ENCODE measurements at regions not wholly inside any gene's neighbourhood (a gene's known extent, or its start where the extent isn't known, plus 50 kb on each side); places are given as distances from the start of the nearest gene placed in this dataset.

DNA sequence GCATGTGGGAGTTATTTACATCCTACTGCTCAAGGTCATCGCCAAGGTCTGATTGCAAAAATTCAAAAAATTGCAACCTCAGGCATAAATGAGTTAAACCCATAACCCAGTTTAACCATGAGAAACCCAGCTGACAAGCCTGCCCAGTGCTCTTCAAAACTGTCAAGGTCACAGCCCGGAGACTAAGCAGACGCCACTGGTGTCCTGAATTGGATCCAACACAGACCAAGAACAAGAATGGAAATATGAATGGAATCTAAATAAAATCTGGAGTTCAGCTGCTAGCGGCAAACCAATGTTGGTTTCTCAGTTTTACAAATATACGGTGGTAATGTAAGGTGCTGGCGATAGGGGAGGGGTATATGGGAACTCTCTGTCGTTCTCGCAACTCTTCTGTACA lies 201.5 kb upstream of the MVB12B start:
- TF ChIP-seq, protein P1, sequence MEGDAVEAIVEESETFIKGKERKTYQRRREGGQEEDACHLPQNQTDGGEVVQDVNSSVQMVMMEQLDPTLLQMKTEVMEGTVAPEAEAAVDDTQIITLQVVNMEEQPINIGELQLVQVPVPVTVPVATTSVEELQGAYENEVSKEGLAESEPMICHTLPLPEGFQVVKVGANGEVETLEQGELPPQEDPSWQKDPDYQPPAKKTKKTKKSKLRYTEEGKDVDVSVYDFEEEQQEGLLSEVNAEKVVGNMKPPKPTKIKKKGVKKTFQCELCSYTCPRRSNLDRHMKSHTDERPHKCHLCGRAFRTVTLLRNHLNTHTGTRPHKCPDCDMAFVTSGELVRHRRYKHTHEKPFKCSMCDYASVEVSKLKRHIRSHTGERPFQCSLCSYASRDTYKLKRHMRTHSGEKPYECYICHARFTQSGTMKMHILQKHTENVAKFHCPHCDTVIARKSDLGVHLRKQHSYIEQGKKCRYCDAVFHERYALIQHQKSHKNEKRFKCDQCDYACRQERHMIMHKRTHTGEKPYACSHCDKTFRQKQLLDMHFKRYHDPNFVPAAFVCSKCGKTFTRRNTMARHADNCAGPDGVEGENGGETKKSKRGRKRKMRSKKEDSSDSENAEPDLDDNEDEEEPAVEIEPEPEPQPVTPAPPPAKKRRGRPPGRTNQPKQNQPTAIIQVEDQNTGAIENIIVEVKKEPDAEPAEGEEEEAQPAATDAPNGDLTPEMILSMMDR (IDR thresholded peaks at IDR 0.05), result no peak
- TF ChIP-seq EP300 (IDR thresholded peaks at IDR 0.05), result no peak
- TF ChIP-seq POLR2A (IDR thresholded peaks at IDR 0.05), result no peak
- H3K27ac ChIP-seq, result no peak overlapping the region
- H3K36me3 ChIP-seq, result no peaks in the 10 kb centered on the region
- H3K9me3 ChIP-seq, result peaks cover 0 to 7% (median 0%) of the 10 kb centered on the region in 4 donors
- peaks cover 0 to 7% (median 0%) of the 10 kb centered on the region in 4 donors for H3K4me1 ChIP-seq
- H3K4me3 ChIP-seq, result no peak overlapping the region
- no peak for DNase-seq (ENCODE audit: low spot score in 2 of 2)
- H3K27me3 ChIP-seq, result peaks cover 0 to 10% of the 10 kb centered on the region in 2 donors
- 51 to 56% methylated on average over 8 of the region's 8 CpGs for WGBS, 2 donors

DNA sequence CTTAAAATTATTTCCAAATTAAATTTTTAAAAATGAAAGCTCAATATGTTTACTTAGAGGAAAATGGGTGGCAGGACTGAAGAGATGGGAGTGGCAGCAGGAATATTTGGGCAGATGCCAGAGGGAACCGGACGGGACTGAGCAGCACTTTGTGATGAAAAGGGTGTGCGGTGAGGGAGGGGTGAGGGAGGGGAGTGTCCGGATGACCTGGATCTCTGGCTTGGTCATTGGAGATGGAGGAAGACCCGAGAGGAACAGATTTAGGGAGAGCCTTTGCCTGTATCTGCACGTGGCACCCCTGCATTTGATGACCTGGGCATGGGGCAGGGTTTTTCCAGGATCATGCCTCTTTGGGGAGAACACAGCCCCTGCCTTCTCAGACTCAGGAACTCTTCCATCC lies 201.1 kb upstream of the MVB12B start:
- no peak overlapping the region for H3K4me3 ChIP-seq
- H3K4me1 ChIP-seq, result peaks cover 0 to 7% (median 0%) of the 10 kb centered on the region in 4 donors
- H3K27me3 ChIP-seq, result peaks cover 0 to 10% of the 10 kb centered on the region in 2 donors
- TF ChIP-seq, protein P1 (IDR thresholded peaks at IDR 0.05), result no peak
- TF ChIP-seq EP300 (IDR thresholded peaks at IDR 0.05) (no peak), POLR2A (IDR thresholded peaks at IDR 0.05) (no peak)
- DNase-seq (ENCODE audit: low spot score in 2 of 2), result no peak
- no peak overlapping the region for H3K27ac ChIP-seq
- no peaks in the 10 kb centered on the region for H3K36me3 ChIP-seq
- 29 to 37% methylated on average over 6 of the region's 6 CpGs for WGBS, 2 donors
- H3K9me3 ChIP-seq, result peaks cover 0 to 7% (median 0%) of the 10 kb centered on the region in 4 donors

DNA sequence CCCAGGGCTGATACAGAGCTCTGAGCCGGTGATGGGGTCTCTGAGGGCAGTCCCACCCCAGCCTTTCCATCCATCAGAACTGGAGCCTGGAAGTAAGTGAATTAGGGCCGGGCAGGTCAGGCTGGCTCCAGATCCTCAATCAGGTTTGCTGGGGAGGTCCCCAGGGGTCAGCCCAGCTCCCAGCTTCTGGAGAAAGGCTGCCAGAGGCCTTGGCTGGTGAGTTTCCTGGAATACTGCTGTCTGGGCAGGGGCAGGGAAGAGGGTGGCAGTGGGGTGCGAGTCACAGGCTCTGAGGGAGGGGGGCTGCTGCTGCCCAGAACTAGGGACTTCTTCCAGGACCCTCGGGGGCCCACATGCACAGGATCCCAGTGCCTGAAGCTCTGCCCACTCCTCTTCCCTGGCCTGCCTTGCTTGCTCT lies 200.6 kb upstream of the MVB12B start:
- DNase-seq (ENCODE audit: low spot score in 2 of 2), result no peak
- TF ChIP-seq, protein P1 (IDR thresholded peaks at IDR 0.05), result no peak
- TF ChIP-seq EP300 (IDR thresholded peaks at IDR 0.05), result no peak
- no peak for TF ChIP-seq POLR2A (IDR thresholded peaks at IDR 0.05)
- Histone ChIP-seq H3K4me3 (no peak overlapping the region), H3K4me1 (peaks cover 0 to 7% (median 0%) of the 10 kb centered on the region in 4 donors), H3K27ac (no peak overlapping the region), H3K9me3 (peaks cover 0 to 7% (median 0%) of the 10 kb centered on the region in 4 donors), H3K36me3 (no peaks in the 10 kb centered on the region), H3K27me3 (peaks cover 0 to 10% of the 10 kb centered on the region in 2 donors)
- WGBS, 2 donors, result 44 to 52% methylated on average over 2 to 4 of the region's 4 CpGs

DNA sequence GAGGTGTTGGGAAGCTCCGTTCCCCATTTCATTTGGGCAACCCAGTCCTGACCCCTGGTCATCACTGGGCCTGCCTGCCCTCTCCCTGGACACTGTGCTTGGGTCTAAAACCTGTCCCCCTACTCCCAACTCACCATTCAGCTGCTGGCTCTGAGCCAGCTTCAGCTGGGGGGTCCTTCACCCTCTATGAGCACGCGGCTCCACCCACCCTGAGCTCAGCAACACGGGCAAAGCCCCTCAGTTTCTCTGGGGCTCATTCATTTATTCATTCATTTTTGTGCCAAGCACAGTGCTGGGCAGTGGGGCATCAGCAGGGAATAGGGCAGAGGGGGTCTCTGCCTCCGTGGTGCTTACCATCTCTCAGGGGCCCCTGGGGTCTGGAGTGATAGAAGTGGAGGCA lies 199.8 kb upstream of the MVB12B start:
- DNase-seq (ENCODE audit: low spot score in 2 of 2), result peak in 1 of 2 donors; percentile 2
- Histone ChIP-seq H3K27me3 (peaks cover 0 to 10% of the 10 kb centered on the region in 2 donors), H3K9me3 (peaks cover 0 to 7% (median 0%) of the 10 kb centered on the region in 4 donors), H3K36me3 (no peaks in the 10 kb centered on the region), H3K4me1 (peaks cover 0 to 7% (median 0%) of the 10 kb centered on the region in 4 donors), H3K27ac (no peak overlapping the region), H3K4me3 (no peak overlapping the region)
- TF ChIP-seq POLR2A (IDR thresholded peaks at IDR 0.05) (no peak), EP300 (IDR thresholded peaks at IDR 0.05) (no peak)
- TF ChIP-seq, protein P1 (IDR thresholded peaks at IDR 0.05), result no peak
- WGBS, 2 donors, result 56 to 71% methylated on average over 5 of the region's 5 CpGs

DNA sequence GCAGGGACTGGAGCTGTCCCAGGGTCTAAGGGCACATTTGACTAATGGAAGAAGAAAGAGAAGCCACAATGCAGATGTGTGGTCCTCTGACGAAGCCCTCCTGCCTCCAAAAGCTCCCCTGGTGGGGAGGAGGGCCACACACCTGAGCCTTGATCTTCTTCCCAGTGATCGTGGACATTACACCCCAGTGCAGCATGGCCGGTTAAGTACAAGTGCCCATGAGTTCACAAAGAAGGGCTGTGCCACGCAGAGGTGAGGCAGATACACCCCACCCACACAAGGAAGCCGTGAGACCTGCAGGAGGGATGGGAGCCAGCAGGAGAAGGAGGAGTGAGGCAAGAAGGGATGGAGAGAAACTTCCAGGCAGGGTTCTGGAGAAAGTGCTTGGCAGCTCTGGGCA lies 199.0 kb upstream of the MVB12B start:
- TF ChIP-seq EP300 (IDR thresholded peaks at IDR 0.05) (no peak), POLR2A (IDR thresholded peaks at IDR 0.05) (no peak)
- TF ChIP-seq, protein P1 (IDR thresholded peaks at IDR 0.05), result no peak
- H3K36me3 ChIP-seq, result no peaks in the 10 kb centered on the region
- H3K27me3 ChIP-seq, result peaks cover 0 to 8% of the 10 kb centered on the region in 2 donors
- peaks cover 0 to 3% (median 0%) of the 10 kb centered on the region in 4 donors for H3K9me3 ChIP-seq
- H3K4me3 ChIP-seq, result no peak overlapping the region
- WGBS, 2 donors, result 58 to 74% methylated on average over 5 of the region's 5 CpGs
- H3K27ac ChIP-seq, result no peak overlapping the region
- no peak for DNase-seq (ENCODE audit: low spot score in 2 of 2)
- peaks cover 0 to 7% (median 0%) of the 10 kb centered on the region in 4 donors for H3K4me1 ChIP-seq
